WI38 (cell line): ENCODE measurements at regions not wholly inside any gene's neighbourhood (a gene's known extent, or its start where the extent isn't known, plus 50 kb on each side); places are given as distances from the start of the nearest gene placed in this dataset.

Experiments used
- H3K4me3 ChIP-seq: 2 replicates; pipeline ENCODE4 v1.5.1; 2011; ENCODE audit warnings: low read depth, mild to moderate bottlenecking, control low read depth, low read length
- CTCF ChIP-seq: IDR thresholded peaks from 2 replicates; pipeline ENCODE4 v1.5.1; 2012; ENCODE audit warnings: low read depth, mild to moderate bottlenecking, control low read depth, low read length

GRCh38 chr10:117736655-117737054 is 194.1 kb downstream of the EMX2 start:
- H3K4me3 ChIP-seq = no peak overlapping the region
- TF ChIP-seq CTCF = no peak

GRCh38 chr10:117740088-117740487 is 197.5 kb downstream of the EMX2 start:
- no peak for TF ChIP-seq CTCF
- H3K4me3 ChIP-seq = no peak overlapping the region

- TF ChIP-seq CTCF = no peak
- H3K4me3 ChIP-seq = no peak overlapping the region
These were observed 198.2 kb downstream of the EMX2 start for GRCh38 chr10:117740691-117741222.

GRCh38 chr10:117741524-117741923 is 199.0 kb downstream of the EMX2 start:
- H3K4me3 ChIP-seq = no peak overlapping the region
- TF ChIP-seq CTCF = no peak

GRCh38 chr10:117743509-117743908 is 201.0 kb downstream of the EMX2 start:
- no peak overlapping the region for H3K4me3 ChIP-seq
- no peak for TF ChIP-seq CTCF

- H3K4me3 ChIP-seq = no peak overlapping the region
- no peak for TF ChIP-seq CTCF
These were observed 202.8 kb downstream of the EMX2 start for GRCh38 chr10:117745301-117745700.

GRCh38 chr10:117746541-117747448 is 204.2 kb downstream of the EMX2 start:
- H3K4me3 ChIP-seq = no peak overlapping the region
- TF ChIP-seq CTCF = no peak
